GM23338 (cell line): ENCODE measurements at regions not wholly inside any gene's neighbourhood (a gene's known extent, or its start where the extent isn't known, plus 50 kb on each side); places are given as distances from the start of the nearest gene placed in this dataset.

Experiments used
- ATAC-seq: fragments of 200-7000 bp; cut with Tn5 transposase; 3 replicates; pipeline ENCODE4 v1.9.1; 2020
- DNase-seq: peaks from one replicate; pipeline ENCODE4 v3.0.0-alpha.2; 2015; ENCODE audit warnings: low spot score
- H2AFZ ChIP-seq: fragments of 200-600 bp; sonication (generic); 2 replicates; pipeline ENCODE4 v1.8.0; 2016; ENCODE audit warnings: antibody characterized with exemption, mild to moderate bottlenecking, moderate library complexity
- H3F3A ChIP-seq: fragments of 200-600 bp; sonication (generic); replicated peaks from 2 replicates; pipeline ENCODE4 v1.8.0; 2017; ENCODE audit warnings: antibody characterized with exemption, mixed run types, low read depth
- H3K27ac ChIP-seq: fragments of 200-600 bp; sonication (generic); 2 replicates; pipeline ENCODE4 v1.6.1; 2016; ENCODE audit warnings: low read depth
- H3K27me3 ChIP-seq: fragments of 200-600 bp; sonication (generic); 2 replicates; pipeline ENCODE4 v1.8.0; 2016; ENCODE audit warnings: mild to moderate bottlenecking, mixed run types, moderate library complexity; ENCODE audit not compliant: insufficient read depth
- H3K36me3 ChIP-seq: fragments of 200-600 bp; sonication (generic); 2 replicates; pipeline ENCODE4 v1.8.0; 2016; ENCODE audit warnings: mild to moderate bottlenecking; ENCODE audit not compliant: insufficient read depth
- H3K4me1 ChIP-seq: fragments of 200-600 bp; sonication (generic); 2 replicates; pipeline ENCODE4 v1.8.0; 2016; ENCODE audit warnings: mild to moderate bottlenecking, moderate library complexity; ENCODE audit not compliant: insufficient read depth
- H3K4me2 ChIP-seq: fragments of 200-600 bp; sonication (generic); 2 replicates; pipeline ENCODE4 v1.7.1; 2017; ENCODE audit warnings: mixed run types
- H3K4me3 ChIP-seq: fragments of 200-600 bp; sonication (generic); 2 replicates; pipeline ENCODE4 v1.6.1; 2016; ENCODE audit warnings: mixed run types
- H3K79me2 ChIP-seq: fragments of 200-600 bp; sonication (generic); replicated peaks from 2 replicates; pipeline ENCODE4 v1.8.0; 2017; ENCODE audit warnings: mild to moderate bottlenecking; ENCODE audit not compliant: insufficient read depth
- H3K9me2 ChIP-seq: fragments of 200-600 bp; sonication (generic); 2 replicates; pipeline ENCODE4 v1.8.0; 2017; ENCODE audit not compliant: insufficient read depth
- H4K20me1 ChIP-seq: fragments of 200-600 bp; sonication (generic); replicated peaks from 2 replicates; pipeline ENCODE4 v1.8.0; 2017; ENCODE audit warnings: mild to moderate bottlenecking; ENCODE audit not compliant: insufficient read depth
- H3K27ac Mint-ChIP-seq: 2 replicates; pipeline ENCODE4 v1.8.0; 2020; ENCODE audit warnings: inconsistent platforms, mild to moderate bottlenecking, moderate library complexity, mixed read lengths
- H3K27me3 Mint-ChIP-seq: 3 replicates; pipeline ENCODE4 v1.8.0; 2022; ENCODE audit warnings: low read depth, mild to moderate bottlenecking, moderate library complexity, mixed read lengths, inconsistent platforms; ENCODE audit not compliant: insufficient read depth, poor library complexity
- H3K36me3 Mint-ChIP-seq: 3 replicates; pipeline ENCODE4 v1.8.0; 2021; ENCODE audit warnings: low read depth, mild to moderate bottlenecking, inconsistent platforms, moderate library complexity, mixed read lengths
- H3K4me1 Mint-ChIP-seq: 3 replicates; pipeline ENCODE4 v1.8.0; 2020; ENCODE audit warnings: mild to moderate bottlenecking, inconsistent platforms, mixed read lengths
- H3K4me3 Mint-ChIP-seq: 3 replicates; pipeline ENCODE4 v1.8.0; 2021; ENCODE audit warnings: moderate library complexity, mild to moderate bottlenecking, inconsistent platforms, mixed read lengths
- H3K9me3 Mint-ChIP-seq: 3 replicates; pipeline ENCODE4 v1.8.0; 2020; ENCODE audit warnings: moderate library complexity, mild to moderate bottlenecking, inconsistent platforms, mixed read lengths
- CREB1 ChIP-seq: fragments of 250-450 bp; sonication (Bioruptor Pico); IDR thresholded peaks from 2 replicates; pipeline ENCODE4 v1.5.0; 2020; ENCODE audit warnings: low read depth, mild to moderate bottlenecking, moderate library complexity
- ETS1 ChIP-seq: IDR thresholded peaks from 2 replicates; pipeline ENCODE4 v1.6.1; 2016; ENCODE audit warnings: antibody characterized with exemption
- EZH2 ChIP-seq: fragments of 200-600 bp; sonication (generic); IDR thresholded peaks from one replicate; pipeline ENCODE4 v1.8.0; 2017; ENCODE audit warnings: antibody characterized with exemption, mild to moderate bottlenecking, low read depth; ENCODE audit not compliant: unreplicated experiment
- EZH2phosphoT487 ChIP-seq: fragments of 200-600 bp; sonication (generic); IDR thresholded peaks from one replicate; pipeline ENCODE4 v1.8.1; 2018; ENCODE audit warnings: antibody characterized with exemption; ENCODE audit not compliant: unreplicated experiment
- JUNB ChIP-seq: IDR thresholded peaks from one replicate; pipeline ENCODE4 v1.6.1; 2016; ENCODE audit warnings: antibody characterized with exemption; ENCODE audit not compliant: unreplicated experiment
- NANOG ChIP-seq: IDR thresholded peaks from 2 replicates; pipeline ENCODE4 v1.6.1; 2016; ENCODE audit warnings: antibody characterized with exemption, borderline replicate concordance
- POLR2AphosphoS5 ChIP-seq: IDR thresholded peaks from 2 replicates; pipeline ENCODE4 v1.6.1; 2016; ENCODE audit warnings: antibody characterized with exemption, low read depth
- REST ChIP-seq: IDR thresholded peaks from one replicate; pipeline ENCODE4 v1.6.1; 2018; ENCODE audit warnings: antibody characterized with exemption; ENCODE audit not compliant: unreplicated experiment
- STAT1 ChIP-seq: IDR thresholded peaks from one replicate; pipeline ENCODE4 v1.6.1; 2016; ENCODE audit warnings: antibody characterized with exemption; ENCODE audit not compliant: unreplicated experiment
- ZNF114 ChIP-seq: fragments of 250-450 bp; sonication (Bioruptor Pico); IDR thresholded peaks from 2 replicates; pipeline ENCODE4 v1.5.0; 2020; ENCODE audit warnings: mild to moderate bottlenecking, moderate library complexity
- ZNF331 ChIP-seq: fragments of 250-450 bp; sonication (Bioruptor Pico); IDR thresholded peaks from 2 replicates; pipeline ENCODE4 v1.5.0; 2020; ENCODE audit warnings: low read depth, mild to moderate bottlenecking, moderate library complexity
- ZNF462 ChIP-seq: fragments of 250-450 bp; sonication (Bioruptor Pico); IDR thresholded peaks from 2 replicates; pipeline ENCODE4 v1.5.0; 2020; ENCODE audit warnings: mild to moderate bottlenecking, moderate library complexity
- TF ChIP-seq, protein P1 (sequence below), 2 experiments: fragments of 200-600 bp in 1 of 2; sonication (generic) in 1 of 2; conservative IDR thresholded peaks; 2 replicates each; pipeline versions ENCODE4 v1.5.1 to v1.6.1; 2016 to 2017; ENCODE audit warnings: antibody characterized with exemption in 2 of 2, low read depth in 2 of 2, mild to moderate bottlenecking in 2 of 2, moderate library complexity in 1 of 2

GRCh38 chr14:25358330-25358729 is 308.4 kb upstream of the STXBP6 start (continued):
- TF ChIP-seq STAT1 (no peak), CREB1 (CRISPR knock-in tag) (no peak)

GRCh38 chr14:25351269-25351668 is 301.3 kb upstream of the STXBP6 start:
- peaks cover 4% of the 10 kb centered on the region for H3K27me3 Mint-ChIP-seq

More at GRCh38 chr14:25351269-25351668, 301.3 kb upstream of the STXBP6 start:
- no peaks in the 10 kb centered on the region for H3K79me2 ChIP-seq
- H3K4me1 ChIP-seq = no peaks in the 10 kb centered on the region
- Mint-ChIP-seq H3K4me3 (no peak overlapping the region), H3K4me1 (no peaks in the 10 kb centered on the region), H3K9me3 (no peaks in the 10 kb centered on the region), H3K27ac (no peak overlapping the region), H3K36me3 (no peaks in the 10 kb centered on the region)
- H3K27ac ChIP-seq = no peak overlapping the region
- H4K20me1 ChIP-seq = no peaks in the 10 kb centered on the region
- H3K9me2 ChIP-seq = 0 out of 2 replicates have a peak, but pooled peaks cover 3% of the 10 kb centered on the region
- TF ChIP-seq POLR2AphosphoS5 (no peak), ZNF462 (CRISPR knock-in tag) (no peak), STAT1 (no peak), CREB1 (CRISPR knock-in tag) (no peak), EZH2phosphoT487 (no peak), EZH2 (no peak), NANOG (no peak), REST (no peak), ETS1 (no peak), ZNF331 (CRISPR knock-in tag) (no peak), ZNF114 (CRISPR knock-in tag) (no peak), JUNB (no peak)
- TF ChIP-seq, protein P1, sequence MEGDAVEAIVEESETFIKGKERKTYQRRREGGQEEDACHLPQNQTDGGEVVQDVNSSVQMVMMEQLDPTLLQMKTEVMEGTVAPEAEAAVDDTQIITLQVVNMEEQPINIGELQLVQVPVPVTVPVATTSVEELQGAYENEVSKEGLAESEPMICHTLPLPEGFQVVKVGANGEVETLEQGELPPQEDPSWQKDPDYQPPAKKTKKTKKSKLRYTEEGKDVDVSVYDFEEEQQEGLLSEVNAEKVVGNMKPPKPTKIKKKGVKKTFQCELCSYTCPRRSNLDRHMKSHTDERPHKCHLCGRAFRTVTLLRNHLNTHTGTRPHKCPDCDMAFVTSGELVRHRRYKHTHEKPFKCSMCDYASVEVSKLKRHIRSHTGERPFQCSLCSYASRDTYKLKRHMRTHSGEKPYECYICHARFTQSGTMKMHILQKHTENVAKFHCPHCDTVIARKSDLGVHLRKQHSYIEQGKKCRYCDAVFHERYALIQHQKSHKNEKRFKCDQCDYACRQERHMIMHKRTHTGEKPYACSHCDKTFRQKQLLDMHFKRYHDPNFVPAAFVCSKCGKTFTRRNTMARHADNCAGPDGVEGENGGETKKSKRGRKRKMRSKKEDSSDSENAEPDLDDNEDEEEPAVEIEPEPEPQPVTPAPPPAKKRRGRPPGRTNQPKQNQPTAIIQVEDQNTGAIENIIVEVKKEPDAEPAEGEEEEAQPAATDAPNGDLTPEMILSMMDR (conservative IDR thresholded peaks at IDR 0.05; ENCODE audit: low read depth in 2 of 2) = no peak
- no peak overlapping the region for H3K4me3 ChIP-seq
- H2AFZ ChIP-seq = no peak overlapping the region
- DNase-seq (no peak), ATAC-seq (no peak)
- H3K27me3 ChIP-seq = no peaks in the 10 kb centered on the region
- no peak overlapping the region for H3K4me2 ChIP-seq
- H3K36me3 ChIP-seq = no peaks in the 10 kb centered on the region
- no peaks in the 10 kb centered on the region for H3F3A ChIP-seq
